H1 (cell line): ENCODE measurements at regions not wholly inside any gene's neighbourhood (a gene's known extent, or its start where the extent isn't known, plus 50 kb on each side); places are given as distances from the start of the nearest gene placed in this dataset.

Experiments
- CTCF ChIA-PET: fragments of 300-600 bp; sonication (Branson Sonifier 250); formaldehyde crosslinking; loops from one replicate; lab custom pipeline; 2021; ENCODE audit not compliant: partially characterized antibody; lab: Charles Lee
- POLR2A ChIA-PET: fragments of 300-600 bp; sonication (Branson Sonifier 250); formaldehyde crosslinking; loops from one replicate; lab custom pipeline; 2021; ENCODE audit warnings: inconsistent platforms; ENCODE audit not compliant: partially characterized antibody; lab: Charles Lee
- DNase-seq, 2 experiments: peaks; one replicate each; pipeline versions ENCODE4 v3.0.0 to v3.0.0-alpha.2; 2010 to 2022; ENCODE audit warnings: low spot score in 2 of 2, low read depth in 1 of 2, mixed read lengths in 1 of 2
- FAIRE-seq: peaks from 2 replicates; lab custom pipeline; 2011; peaks lifted over from hg19 to GRCh38; lab: Jason Lieb, UNC
- H2AFZ ChIP-seq: 2 replicates; pipeline ENCODE4 v1.8.1; 2012; ENCODE audit warnings: low read length, inconsistent platforms
- H2AK5ac ChIP-seq: 2 replicates; pipeline ENCODE4 v1.6.1; 2013; ENCODE audit warnings: low read depth, low read length
- H2BK120ac ChIP-seq: replicated peaks from 2 replicates; pipeline ENCODE3; 2013; ENCODE audit warnings: low read depth, low read length, inconsistent platforms
- H2BK12ac ChIP-seq: 2 replicates; pipeline ENCODE4 v1.6.1; 2013; ENCODE audit warnings: low read depth, low read length
- H2BK15ac ChIP-seq: 2 replicates; pipeline ENCODE4 v1.6.1; 2013; ENCODE audit warnings: low read length
- H2BK20ac ChIP-seq: 2 replicates; pipeline ENCODE4 v1.6.1; 2013; ENCODE audit warnings: low read length
- H2BK5ac ChIP-seq: 2 replicates; pipeline ENCODE4 v1.6.1; 2013; ENCODE audit warnings: low read depth, low read length
- H3K14ac ChIP-seq: 2 replicates; pipeline ENCODE4 v1.6.1; 2013; ENCODE audit warnings: inconsistent platforms; ENCODE audit not compliant: insufficient read length
- H3K18ac ChIP-seq: 2 replicates; pipeline ENCODE4 v1.6.1; 2013; ENCODE audit warnings: low read length; ENCODE audit errors: extremely low read depth
- H3K23ac ChIP-seq: 2 replicates; pipeline ENCODE4 v1.6.1; 2013; ENCODE audit warnings: inconsistent platforms; ENCODE audit not compliant: insufficient read length
- H3K23me2 ChIP-seq: 2 replicates; pipeline ENCODE4 v1.6.1; 2013; ENCODE audit warnings: low read depth, low read length
- H3K27ac ChIP-seq: 2 replicates; pipeline ENCODE4 v1.6.1; 2011; ENCODE audit warnings: low read depth, low read length, inconsistent platforms
- H3K27me3 ChIP-seq, 4 experiments: replicated peaks in 1 of 4; 1 replicate in 1 of 4; 2 replicates in 3 of 4; pipeline versions ENCODE4 v1.6.1 to v1.8.1; 2011 to 2013; ENCODE audit warnings: low read length in 3 of 4, mild to moderate bottlenecking in 3 of 4, inconsistent platforms in 2 of 4, mixed read lengths in 2 of 4, moderate library complexity in 1 of 4; ENCODE audit not compliant: control insufficient read depth in 3 of 4, insufficient read depth in 3 of 4; ENCODE audit errors: extremely low read depth in 1 of 4
- H3K36me3 ChIP-seq, 4 experiments: 2 replicates each; pipeline versions ENCODE4 v1.6.1 to v1.8.1; 2011 to 2013; ENCODE audit warnings: mild to moderate bottlenecking in 4 of 4, low read length in 3 of 4, moderate library complexity in 2 of 4, control low read depth in 1 of 4, inconsistent platforms in 1 of 4; ENCODE audit not compliant: insufficient read depth in 4 of 4, control insufficient read depth in 2 of 4
- H3K4ac ChIP-seq: replicated peaks from 2 replicates; pipeline ENCODE3; 2013; ENCODE audit warnings: low read length, low read depth, mixed read lengths, inconsistent platforms; ENCODE audit not compliant: insufficient read length
- H3K4me1 ChIP-seq, 4 experiments: replicated peaks in 1 of 4; 1 replicate in 1 of 4; 2 replicates in 3 of 4; pipeline versions ENCODE4 v1.6.1 to v1.8.1; 2011 to 2013; ENCODE audit warnings: low read length in 3 of 4, inconsistent platforms in 2 of 4, mixed read lengths in 1 of 4; ENCODE audit not compliant: insufficient read depth in 4 of 4, control insufficient read depth in 3 of 4
- H3K4me2 ChIP-seq, 2 experiments: 2 replicates each; pipeline versions ENCODE4 v1.6.1 to v1.8.1; 2011 to 2013; ENCODE audit warnings: low read depth in 2 of 2, low read length in 2 of 2, control low read depth in 1 of 2, inconsistent platforms in 1 of 2, mild to moderate bottlenecking in 1 of 2; ENCODE audit not compliant: insufficient read depth in 1 of 2
- H3K4me3 ChIP-seq, 4 experiments: fragments of 200-600, 300-600 bp in 1 of 4; sonication (generic), shearing (Covaris generic), sonication (Bioruptor Twin) in 1 of 4; 2 replicates each; pipeline versions ENCODE4 v1.5.1 to v1.8.1; 2011 to 2016; ENCODE audit warnings: low read length in 4 of 4, low read depth in 3 of 4, control low read depth in 2 of 4, inconsistent platforms in 2 of 4, mild to moderate bottlenecking in 2 of 4, mixed read lengths in 1 of 4, moderate library complexity in 1 of 4; ENCODE audit not compliant: insufficient read depth in 2 of 4; ENCODE audit errors: extremely low read depth in 1 of 4
- H3K56ac ChIP-seq: replicated peaks from 2 replicates; pipeline ENCODE3; 2013; ENCODE audit warnings: low read depth, mild to moderate bottlenecking, mixed read lengths, low read length, inconsistent platforms; ENCODE audit not compliant: insufficient read length
- H3K79me1 ChIP-seq: 2 replicates; pipeline ENCODE4 v1.6.1; 2013; ENCODE audit warnings: low read depth, low read length, control low read depth
- H3K79me2 ChIP-seq, 2 experiments: 2 replicates each; pipeline versions ENCODE4 v1.6.1 to v1.8.1; 2012 to 2013; ENCODE audit warnings: low read length in 2 of 2, mild to moderate bottlenecking in 2 of 2, inconsistent platforms in 1 of 2; ENCODE audit not compliant: insufficient read depth in 2 of 2, control insufficient read depth in 1 of 2
- H3K9ac ChIP-seq, 4 experiments: replicated peaks in 1 of 4; 1 replicate in 1 of 4; 2 replicates in 3 of 4; pipeline versions ENCODE4 v1.6.1 to v1.8.1; 2011 to 2013; ENCODE audit warnings: low read depth in 3 of 4, low read length in 3 of 4, control low read depth in 2 of 4, mild to moderate bottlenecking in 2 of 4, moderate library complexity in 2 of 4, inconsistent platforms in 1 of 4; ENCODE audit errors: extremely low read depth in 1 of 4
- H3K9me3 ChIP-seq, 2 experiments: 2 replicates each; pipeline versions ENCODE4 v1.6.1 to v1.8.1; 2012 to 2013; ENCODE audit warnings: mild to moderate bottlenecking in 2 of 2, moderate library complexity in 2 of 2, control low read depth in 1 of 2, inconsistent platforms in 1 of 2, low read depth in 1 of 2, low read length in 1 of 2, mixed read lengths in 1 of 2; ENCODE audit not compliant: insufficient read depth in 2 of 2
- H4K20me1 ChIP-seq, 2 experiments: replicated peaks in 1 of 2; 2 replicates each; pipeline versions ENCODE3 to v1.8.1; 2011 to 2013; ENCODE audit warnings: inconsistent platforms in 2 of 2, low read length in 2 of 2, mild to moderate bottlenecking in 1 of 2; ENCODE audit not compliant: insufficient read depth in 2 of 2, control insufficient read depth in 1 of 2
- H4K5ac ChIP-seq: 2 replicates; pipeline ENCODE4 v1.6.1; 2013; ENCODE audit warnings: low read length, low read depth, mixed read lengths, inconsistent platforms; ENCODE audit not compliant: insufficient read length
- H4K8ac ChIP-seq: 2 replicates; pipeline ENCODE4 v1.8.0; 2013; ENCODE audit warnings: mild to moderate bottlenecking, moderate library complexity, low read length, inconsistent platforms; ENCODE audit not compliant: insufficient read depth; ENCODE audit errors: extremely low read depth
- H4K91ac ChIP-seq: replicated peaks from 2 replicates; pipeline ENCODE3; 2013; ENCODE audit warnings: low read length, mixed read lengths, inconsistent platforms; ENCODE audit not compliant: insufficient read length
- BRCA1 ChIP-seq: IDR thresholded peaks from 2 replicates; pipeline ENCODE4 v1.6.1; 2012; ENCODE audit warnings: low read depth, low read length, improper control_type of control experiment
- CBX8 ChIP-seq: fragments of 300-800, 300-1000 bp; sonication (generic); IDR thresholded peaks from 2 replicates; pipeline ENCODE4 v1.7.1; 2016; ENCODE audit warnings: low read depth, low read length, borderline replicate concordance
- FOSL1 ChIP-seq: IDR thresholded peaks from 2 replicates; pipeline ENCODE4 v1.6.1; 2011; ENCODE audit warnings: mild to moderate bottlenecking, low read depth, low read length, moderate library complexity; ENCODE audit not compliant: insufficient read depth
- HDAC2 ChIP-seq, 2 experiments: fragments of 300-600 bp in 1 of 2; sonication (generic) in 1 of 2; IDR thresholded peaks; 2 replicates each; pipeline ENCODE4 v1.6.1; 2011 to 2012; ENCODE audit warnings: low read depth in 2 of 2, low read length in 2 of 2, mild to moderate bottlenecking in 2 of 2, moderate library complexity in 2 of 2, borderline replicate concordance in 1 of 2, inconsistent platforms in 1 of 2
- JUND ChIP-seq: IDR thresholded peaks from 2 replicates; pipeline ENCODE4 v1.6.1; 2011; ENCODE audit warnings: mild to moderate bottlenecking, improper control_type of control experiment, low read length
- YY1 ChIP-seq: IDR thresholded peaks from 2 replicates; pipeline ENCODE4 v1.6.1; 2011; ENCODE audit warnings: low read depth, mild to moderate bottlenecking, low read length
- TF ChIP-seq, protein P1 (sequence below): IDR thresholded peaks from 2 replicates; pipeline ENCODE4 v1.6.1; 2012; ENCODE audit warnings: inconsistent platforms

DNA sequence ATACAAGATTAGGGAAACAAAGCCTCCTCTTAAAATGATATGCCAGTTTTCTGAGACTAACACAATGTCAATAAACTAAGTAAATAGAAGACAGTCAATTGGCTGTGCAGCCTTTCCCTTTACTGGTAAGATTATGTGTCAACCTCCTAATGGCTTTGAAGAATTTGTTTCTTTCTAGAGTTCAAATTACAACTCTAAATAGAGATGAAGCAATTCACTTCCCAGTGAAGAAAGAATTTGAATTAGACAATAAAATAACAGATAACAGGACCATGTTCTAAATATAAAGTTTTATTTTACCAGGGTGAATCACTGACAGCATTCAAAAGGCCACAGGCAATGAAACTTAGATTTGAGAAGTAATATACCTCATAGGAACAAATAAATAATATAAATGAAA, 680.3 kb downstream of the PLA2G4A start:
- Histone ChIP-seq H2BK15ac (no peak overlapping the region), H3K4me1 (no peaks in the 10 kb centered on the region), H3K4ac (no peak overlapping the region), H2AFZ (no peak overlapping the region), H3K9me3 (no peaks in the 10 kb centered on the region), H3K4me3 (no peak overlapping the region), H3K14ac (no peak overlapping the region), H3K4me2 (no peak overlapping the region), H4K5ac (no peak overlapping the region), H3K23ac (no peak overlapping the region), H2AK5ac (no peak overlapping the region), H3K79me1 (no peaks in the 10 kb centered on the region), H3K79me2 (no peaks in the 10 kb centered on the region), H4K8ac (no peak overlapping the region), H3K27ac (no peak overlapping the region), H2BK20ac (no peak overlapping the region), H3K18ac (no peak overlapping the region), H3K9ac (no peak overlapping the region), H2BK5ac (no peak overlapping the region), H3K23me2 (no peaks in the 10 kb centered on the region), H3K27me3 (no peaks in the 10 kb centered on the region), H2BK120ac (no peak overlapping the region), H3K36me3 (no peaks in the 10 kb centered on the region), H3K56ac (no peak overlapping the region), H2BK12ac (no peak overlapping the region), H4K91ac (no peak overlapping the region), H4K20me1 (no peaks in the 10 kb centered on the region)
- DNase-seq: no peak
- TF ChIP-seq BRCA1 (no peak), YY1 (no peak), JUND (no peak), CBX8 (no peak), HDAC2 (IDR thresholded peaks at IDR 0.05; ENCODE audit: borderline replicate concordance in 1 of 2, low read depth in 2 of 2, low read length in 2 of 2) (no peak), FOSL1 (no peak)
- TF ChIP-seq, protein P1, sequence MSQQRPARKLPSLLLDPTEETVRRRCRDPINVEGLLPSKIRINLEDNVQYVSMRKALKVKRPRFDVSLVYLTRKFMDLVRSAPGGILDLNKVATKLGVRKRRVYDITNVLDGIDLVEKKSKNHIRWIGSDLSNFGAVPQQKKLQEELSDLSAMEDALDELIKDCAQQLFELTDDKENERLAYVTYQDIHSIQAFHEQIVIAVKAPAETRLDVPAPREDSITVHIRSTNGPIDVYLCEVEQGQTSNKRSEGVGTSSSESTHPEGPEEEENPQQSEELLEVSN: no peak
- ChIA-PET CTCF (no interaction called here), POLR2A (no interaction called here)
- FAIRE-seq: no peak
